NCI-H510A treated with DMSO at 0.1 percent for 48 hours (cell line): ENCODE measurements at regions not wholly inside any gene's neighbourhood (a gene's known extent, or its start where the extent isn't known, plus 50 kb on each side); places are given as distances from the start of the nearest gene placed in this dataset.

ENCODE experiments used
- DNase-seq: peaks from one replicate; lab custom pipeline; 2025; lab: John Stamatoyannopoulos, UW

DNA sequence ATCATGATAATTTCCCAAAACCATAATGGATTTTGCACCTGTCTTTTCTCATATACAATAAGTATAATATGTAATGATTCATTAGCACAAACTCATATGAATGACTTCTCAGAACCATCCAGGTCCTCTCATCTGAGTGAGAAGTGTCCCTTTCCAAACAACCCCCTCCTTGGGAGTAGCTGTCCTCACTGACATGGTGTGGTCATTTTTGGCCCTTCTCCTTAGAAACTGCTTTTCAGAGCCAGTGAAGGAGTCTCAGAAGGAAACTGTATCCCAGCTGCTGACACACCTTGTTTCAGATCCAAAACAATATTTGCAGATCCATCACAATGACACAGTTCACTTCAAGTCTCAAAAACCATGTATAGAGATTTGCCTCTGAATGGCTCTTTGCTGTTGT lies 95.5 kb downstream of the MIS18A start:
- DNase-seq = no peak

GRCh38 chr21:32182449-32182848 lies 96.4 kb downstream of the MIS18A start:
- DNase-seq = no peak

DNA sequence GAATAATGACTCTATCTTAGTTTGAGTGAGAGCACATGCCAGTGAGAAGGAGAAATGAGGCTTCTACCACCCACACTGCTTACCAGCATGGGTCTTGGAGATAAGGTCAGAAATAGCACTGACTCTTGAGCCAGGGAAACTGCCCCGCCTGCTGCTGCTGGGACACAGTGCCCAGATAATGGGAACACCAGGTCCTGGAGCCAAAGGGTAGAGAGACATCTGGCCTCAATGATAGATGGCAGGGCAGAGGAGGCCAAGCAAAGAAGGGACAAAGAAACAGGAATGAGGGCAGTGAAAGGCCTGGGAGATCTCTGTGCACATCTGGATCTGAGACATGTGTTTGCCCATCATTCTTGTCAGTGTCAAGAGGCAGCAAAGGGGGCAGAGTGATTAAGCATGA lies 97.4 kb downstream of the MIS18A start:
- DNase-seq = no peak

GRCh38 chr21:32174819-32175218 lies 104.0 kb downstream of the MIS18A start:
- DNase-seq = no peak

- no peak for DNase-seq
These were observed 105.6 kb downstream of the MIS18A start for GRCh38 chr21:32173121-32173724.

- DNase-seq = no peak
These were observed 106.7 kb downstream of the MIS18A start for GRCh38 chr21:32172106-32172505.

- no peak for DNase-seq
These were observed 111.3 kb downstream of the MIS18A start for GRCh38 chr21:32167513-32167912.

DNA sequence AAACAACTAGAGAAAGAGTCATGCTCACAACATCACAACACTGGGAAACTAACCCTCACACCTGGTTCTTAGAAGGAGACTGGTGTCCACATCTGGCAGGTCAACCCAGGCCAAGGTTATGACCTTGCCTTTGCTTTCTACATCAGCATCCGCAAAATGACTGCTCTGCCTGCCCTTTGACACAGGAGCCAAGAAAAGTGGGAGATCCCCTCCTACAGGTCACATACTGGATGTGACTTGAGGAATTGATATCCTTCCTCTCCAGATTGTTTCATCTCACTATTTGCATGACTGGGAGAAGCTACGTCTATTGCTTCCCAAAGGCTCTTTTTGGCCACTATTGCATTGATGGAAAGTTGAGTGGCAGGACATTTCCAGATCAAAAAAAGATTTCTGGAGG lies 115.5 kb downstream of the MIS18A start:
- no peak for DNase-seq

- DNase-seq = no peak
These were observed 116.0 kb downstream of the MIS18A start for GRCh38 chr21:32162727-32163320.

- no peak for DNase-seq
These were observed 123.6 kb downstream of the MIS18A start for GRCh38 chr21:32155226-32155625.

GRCh38 chr21:32147041-32147440 lies 131.8 kb downstream of the MIS18A start:
- DNase-seq = no peak

DNA sequence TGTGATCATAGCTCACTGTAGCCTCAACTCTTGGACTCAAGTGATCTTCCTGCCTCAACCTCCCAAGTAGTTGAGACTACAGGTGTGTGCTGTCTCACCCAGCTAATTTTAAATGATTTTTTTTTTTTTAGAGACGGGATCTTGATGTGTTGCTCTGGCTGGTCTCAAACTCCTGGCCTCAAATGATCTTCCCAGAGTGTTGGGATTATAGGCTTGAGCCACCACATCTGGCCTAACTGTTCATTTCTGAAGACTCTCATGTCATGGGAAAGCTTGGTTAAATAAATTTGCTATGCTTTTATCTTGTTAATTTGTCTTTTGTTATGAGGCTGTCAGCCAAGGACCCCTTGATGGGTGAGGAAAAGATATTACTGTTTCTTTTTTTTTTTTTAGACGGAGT lies 134.0 kb downstream of the MIS18A start:
- DNase-seq = no peak

DNA sequence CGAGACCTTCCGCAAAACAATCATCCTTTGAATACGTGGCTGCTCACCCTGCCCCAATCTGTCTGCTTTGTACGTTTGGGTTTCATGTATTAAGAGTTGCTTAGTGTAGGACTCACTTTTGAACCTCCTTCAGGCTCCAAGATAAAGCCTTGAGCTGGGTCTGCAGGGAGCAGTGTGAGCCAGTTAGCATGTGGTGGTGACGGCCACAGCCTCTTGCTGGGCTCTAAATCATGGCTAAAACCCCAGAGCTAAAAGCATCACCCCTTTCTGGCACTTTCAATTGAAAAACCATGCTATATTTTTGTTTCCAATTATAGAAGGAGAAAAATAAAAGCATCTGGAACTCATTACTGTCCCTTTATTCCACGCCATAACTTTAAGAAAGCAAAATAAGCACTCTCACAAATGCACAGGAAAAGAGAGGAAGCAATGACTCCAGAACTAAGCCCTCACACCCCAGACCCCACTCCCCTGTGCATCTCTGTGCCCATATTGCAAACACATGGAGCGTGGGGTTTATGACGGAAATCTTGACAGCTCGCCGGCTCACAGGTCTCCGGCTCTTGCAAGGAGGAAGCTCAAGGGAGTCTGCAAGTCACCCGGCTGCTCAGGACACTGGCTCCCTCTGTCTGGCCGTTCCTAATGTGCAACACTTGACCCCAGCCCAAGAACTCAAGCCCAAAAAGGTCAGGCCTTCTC lies 135.5 kb downstream of the MIS18A start:
- DNase-seq = no peak

- no peak for DNase-seq
These were observed 137.6 kb downstream of the MIS18A start for GRCh38 chr21:32141318-32141633.

DNA sequence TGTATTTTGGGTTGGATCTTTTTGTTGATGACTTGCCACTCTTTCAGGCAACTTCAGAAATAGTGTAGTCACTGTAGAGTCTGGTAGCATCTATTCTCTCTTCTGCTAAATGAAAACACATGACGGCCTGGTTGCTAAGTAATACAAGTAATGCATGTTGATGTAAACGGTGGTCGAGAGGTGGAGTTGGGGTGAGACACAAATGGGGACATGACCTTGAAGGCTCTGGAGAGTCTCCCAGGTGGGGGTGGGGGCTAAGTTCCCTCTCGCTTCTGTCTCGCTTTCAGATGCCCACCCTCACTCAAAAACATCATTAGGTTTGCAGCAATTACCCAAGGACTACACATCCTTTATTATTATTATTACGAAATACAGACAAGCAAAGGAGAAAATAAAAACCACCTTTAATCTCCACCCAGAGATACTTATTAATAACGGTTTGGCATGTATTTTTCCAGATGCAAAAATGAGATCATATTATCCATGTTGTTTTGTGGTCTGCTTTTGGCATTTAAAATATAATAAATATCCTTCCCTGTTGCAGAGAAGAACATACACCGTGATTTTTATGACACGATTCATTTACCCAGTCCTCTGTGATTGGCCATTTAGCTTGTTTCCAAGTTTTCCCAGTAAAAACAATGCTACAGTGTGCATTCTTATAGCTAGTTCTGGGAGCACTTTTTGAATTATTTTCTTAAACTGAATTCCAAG lies 138.1 kb downstream of the MIS18A start:
- DNase-seq = no peak

DNA sequence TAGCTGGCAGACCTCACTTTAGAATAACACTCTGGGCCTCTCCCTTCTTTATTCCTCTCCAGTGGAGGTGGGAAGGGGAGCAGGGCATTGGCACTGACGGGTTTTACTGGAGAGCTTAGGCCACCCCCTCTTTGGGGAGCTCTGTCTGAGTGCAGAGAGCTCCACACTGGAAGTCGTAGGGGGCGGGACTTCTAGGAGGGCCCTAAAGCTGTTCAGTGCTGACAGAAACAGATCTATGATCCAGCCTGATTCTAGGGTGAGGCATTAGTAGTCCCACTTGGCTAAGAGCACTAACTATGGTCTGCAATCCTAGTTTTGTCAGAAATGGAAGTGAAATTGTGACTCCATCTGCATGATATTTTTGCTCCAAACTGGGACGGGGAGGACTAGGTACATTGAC lies 138.7 kb downstream of the MIS18A start:
- DNase-seq = no peak

GRCh38 chr21:32138658-32139057 lies 140.2 kb downstream of the MIS18A start:
- no peak for DNase-seq

DNA sequence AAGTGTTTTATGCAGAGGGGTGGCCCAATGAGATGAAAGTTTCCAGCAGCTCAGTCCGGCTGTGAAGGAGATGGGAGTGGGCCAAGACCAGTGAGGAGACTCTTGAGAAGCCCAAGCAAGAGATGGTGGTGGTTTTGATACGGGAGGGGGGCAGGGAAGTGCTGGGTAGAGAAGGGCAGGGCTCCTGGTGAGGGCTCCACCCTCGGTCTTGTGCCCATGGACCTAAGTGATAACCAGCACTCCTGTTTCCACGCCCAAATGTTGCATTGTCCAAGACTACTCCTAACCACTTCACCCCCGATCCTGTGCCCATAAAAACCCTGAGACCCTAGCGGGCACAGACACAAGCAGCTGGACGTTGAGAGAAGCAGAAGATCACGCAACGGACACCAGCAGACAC lies 140.9 kb downstream of the MIS18A start:
- DNase-seq = no peak

DNA sequence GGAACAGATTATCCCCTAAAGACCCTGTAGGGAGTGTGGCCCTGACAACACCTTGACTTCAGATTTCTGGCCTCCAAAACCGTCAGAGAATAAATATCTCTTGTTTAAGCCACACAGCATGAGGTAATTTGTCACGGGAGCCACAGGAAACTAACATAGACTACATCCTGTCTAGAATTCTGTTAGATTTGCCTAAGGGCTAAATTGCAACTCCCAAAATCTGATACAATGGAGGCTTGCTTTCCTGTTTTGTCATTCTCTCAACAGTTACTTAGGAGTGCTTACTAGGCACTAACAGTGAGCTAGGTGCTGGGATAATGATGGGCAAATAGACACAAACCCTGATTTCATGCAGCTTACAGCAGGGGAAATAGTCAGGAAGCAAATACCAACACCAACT lies 141.6 kb downstream of the MIS18A start:
- no peak for DNase-seq

DNA sequence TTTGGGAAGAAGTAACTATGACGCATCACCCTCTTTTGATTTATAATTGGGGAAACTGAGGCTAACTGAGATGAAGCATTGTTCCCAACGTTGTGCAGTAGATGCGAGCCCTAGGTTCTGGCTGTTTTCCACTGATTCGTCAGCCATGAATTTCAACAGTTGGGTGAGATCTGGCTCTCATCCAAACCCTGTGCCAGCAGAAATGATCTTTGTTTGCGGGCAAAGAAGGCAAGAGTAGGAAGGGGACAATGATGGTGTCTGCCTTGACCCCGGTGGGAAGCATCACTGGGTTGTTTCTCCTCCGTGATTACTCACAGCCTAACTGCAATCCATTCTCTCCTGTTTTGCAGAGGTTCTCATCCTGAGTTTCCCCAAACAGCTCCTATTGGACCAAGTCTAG lies 142.3 kb downstream of the MIS18A start:
- no peak for DNase-seq

- DNase-seq = no peak
These were observed 143.2 kb downstream of the MIS18A start for GRCh38 chr21:32135401-32136363.
